Sigmoid colon (tissue), 6 donors: ENCODE measurements at regions not wholly inside any gene's neighbourhood (a gene's known extent, or its start where the extent isn't known, plus 50 kb on each side); places are given as distances from the start of the nearest gene placed in this dataset.
"Not testable (repeated sequence)": the region's sequence is repeated elsewhere in the genome, so short reads cannot be mapped to it uniquely, and the experiment has no call there.

ENCODE experiments used
- DNase-seq: peaks from one replicate; pipeline ENCODE4 v3.0.0-alpha.2; 2019
- H3K27ac ChIP-seq, 4 donors: fragments of 200-600 bp; sonication (generic); one replicate each; pipeline ENCODE4 v1.5.1; 2016 to 2019; ENCODE audit warnings: mild to moderate bottlenecking in 1 of 4
- H3K27me3 ChIP-seq, 3 donors: fragments of 200-600 bp; sonication (generic); one replicate each; pipeline ENCODE4 v1.5.1; 2019; ENCODE audit warnings: mild to moderate bottlenecking in 1 of 3
- H3K36me3 ChIP-seq, 4 donors: fragments of 200-600 bp; sonication (generic); one replicate each; pipeline ENCODE4 v1.5.1; 2016 to 2019
- H3K4me1 ChIP-seq, 4 donors: fragments of 200-600 bp; sonication (generic); one replicate each; pipeline ENCODE4 v1.5.1; 2017 to 2019
- H3K4me3 ChIP-seq, 4 donors: fragments of 200-600 bp; sonication (generic); one replicate each; pipeline ENCODE4 v1.5.1; 2017 to 2019; ENCODE audit warnings: mild to moderate bottlenecking in 2 of 4, moderate library complexity in 1 of 4
- H3K9me3 ChIP-seq, 4 donors: fragments of 200-600 bp in 3 of 4; sonication (generic) in 3 of 4; one replicate each; pipeline versions ENCODE4 v1.5.1 to v1.6.1; 2013 to 2019
- EP300 ChIP-seq, 4 donors: sonication (generic); formaldehyde crosslinking; IDR thresholded peaks; one replicate each; pipeline ENCODE4 v1.6.1; 2017; ENCODE audit warnings: antibody characterized with exemption in 4 of 4
- POLR2A ChIP-seq, 2 donors: fragments of 450-650 bp; IDR thresholded peaks; one replicate each; pipeline ENCODE4 v1.6.1; 2016; ENCODE audit warnings: antibody characterized with exemption in 2 of 2, mild to moderate bottlenecking in 2 of 2, moderate library complexity in 2 of 2
- POLR2AphosphoS5 ChIP-seq, 4 donors: sonication (generic); formaldehyde crosslinking; IDR thresholded peaks; one replicate each; pipeline ENCODE4 v1.6.1; 2017; ENCODE audit warnings: antibody characterized with exemption in 4 of 4
- WGBS, 2 donors: extraction: QIAGEN DNeasy Blood & Tissue Kit; methylation state at CpG; one replicate each; pipeline ENCODE4 v1.1.7; 2013; 5-methylcytosine and 5-hydroxymethylcytosine counted together
- intact Hi-C: fragments of 100-400 bp; cut with DNase I; formaldehyde crosslinking; loops from one replicate; pipeline ENCODE4 v1.15.1; 2023
- TF ChIP-seq, protein P1 (sequence below), 4 experiments: fragments of 450-650 bp in 3 of 4; fragments of 200-600 bp in 1 of 4; IDR thresholded peaks; one replicate each; pipeline ENCODE4 v1.5.1; 2016 to 2019; ENCODE audit warnings: antibody characterized with exemption in 4 of 4, mild to moderate bottlenecking in 3 of 4, moderate library complexity in 2 of 4
- donor health status: healthy with polysubstance abuse.
- donor health status: healthy.

DNA sequence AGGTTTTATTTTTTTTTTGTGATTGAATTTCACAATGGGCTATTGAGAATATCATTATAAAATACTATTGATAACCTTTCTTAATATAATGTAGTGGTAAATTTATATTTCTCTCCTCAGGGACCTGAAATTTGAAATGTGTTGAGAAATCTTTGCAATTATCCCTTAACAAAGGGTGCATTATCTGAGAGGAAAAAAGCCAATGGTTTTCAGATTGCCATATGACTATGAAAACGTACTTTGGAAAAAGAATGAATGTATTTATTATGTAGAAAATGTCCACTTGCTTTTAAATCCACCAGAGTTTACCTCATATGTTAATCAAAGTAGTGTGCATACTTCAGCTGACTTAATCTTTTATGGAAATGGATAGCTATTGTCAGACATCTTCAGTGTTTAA, 441.1 kb downstream of the AMY1C start:
- no peak for DNase-seq
- intact Hi-C loops, result no loop called here
- Histone ChIP-seq H3K27ac (no peak overlapping the region), H3K4me1 (no peaks in the 10 kb centered on the region), H3K4me3 (no peak overlapping the region), H3K27me3 (no peaks in the 10 kb centered on the region), H3K9me3 (no peaks in the 10 kb centered on the region), H3K36me3 (no peaks in the 10 kb centered on the region)
- WGBS, 2 donors, result 27 to 63% methylated on average over 1 of the region's 1 CpG
- TF ChIP-seq, protein P1, sequence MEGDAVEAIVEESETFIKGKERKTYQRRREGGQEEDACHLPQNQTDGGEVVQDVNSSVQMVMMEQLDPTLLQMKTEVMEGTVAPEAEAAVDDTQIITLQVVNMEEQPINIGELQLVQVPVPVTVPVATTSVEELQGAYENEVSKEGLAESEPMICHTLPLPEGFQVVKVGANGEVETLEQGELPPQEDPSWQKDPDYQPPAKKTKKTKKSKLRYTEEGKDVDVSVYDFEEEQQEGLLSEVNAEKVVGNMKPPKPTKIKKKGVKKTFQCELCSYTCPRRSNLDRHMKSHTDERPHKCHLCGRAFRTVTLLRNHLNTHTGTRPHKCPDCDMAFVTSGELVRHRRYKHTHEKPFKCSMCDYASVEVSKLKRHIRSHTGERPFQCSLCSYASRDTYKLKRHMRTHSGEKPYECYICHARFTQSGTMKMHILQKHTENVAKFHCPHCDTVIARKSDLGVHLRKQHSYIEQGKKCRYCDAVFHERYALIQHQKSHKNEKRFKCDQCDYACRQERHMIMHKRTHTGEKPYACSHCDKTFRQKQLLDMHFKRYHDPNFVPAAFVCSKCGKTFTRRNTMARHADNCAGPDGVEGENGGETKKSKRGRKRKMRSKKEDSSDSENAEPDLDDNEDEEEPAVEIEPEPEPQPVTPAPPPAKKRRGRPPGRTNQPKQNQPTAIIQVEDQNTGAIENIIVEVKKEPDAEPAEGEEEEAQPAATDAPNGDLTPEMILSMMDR (IDR thresholded peaks at IDR 0.05), result no peak
- TF ChIP-seq POLR2A (IDR thresholded peaks at IDR 0.05) (no peak), POLR2AphosphoS5 (IDR thresholded peaks at IDR 0.05) (no peak), EP300 (IDR thresholded peaks at IDR 0.05) (no peak)

DNA sequence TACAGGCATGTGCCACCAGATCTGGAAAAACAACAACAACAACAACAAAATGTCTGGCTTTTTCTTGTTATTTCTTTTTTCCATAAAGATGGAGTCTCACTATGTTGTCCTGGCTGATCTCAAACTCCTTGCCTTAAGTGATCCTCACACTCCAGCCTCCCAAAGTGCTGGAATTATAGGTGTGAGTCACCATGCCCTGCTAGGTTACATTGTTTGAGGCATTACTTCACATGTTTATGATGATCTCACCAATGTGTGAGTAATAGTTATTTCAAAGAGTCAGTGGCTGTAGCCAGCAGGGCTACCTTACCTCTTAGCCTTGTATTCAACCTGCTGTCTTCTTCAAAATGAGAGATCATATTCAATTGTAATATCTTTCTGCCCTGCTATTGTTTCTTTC, 445.7 kb downstream of the AMY1C start:
- H3K4me3 ChIP-seq, result no peak overlapping the region
- H3K27me3 ChIP-seq, result no peaks in the 10 kb centered on the region
- H3K27ac ChIP-seq, result no peak overlapping the region
- no peak for TF ChIP-seq POLR2AphosphoS5 (IDR thresholded peaks at IDR 0.05)
- TF ChIP-seq EP300 (IDR thresholded peaks at IDR 0.05), result no peak
- no peak for TF ChIP-seq POLR2A (IDR thresholded peaks at IDR 0.05)
- H3K36me3 ChIP-seq, result no peaks in the 10 kb centered on the region
- intact Hi-C loops, result no loop called here
- no peaks in the 10 kb centered on the region for H3K9me3 ChIP-seq
- no peak for DNase-seq
- no peaks in the 10 kb centered on the region for H3K4me1 ChIP-seq

DNA sequence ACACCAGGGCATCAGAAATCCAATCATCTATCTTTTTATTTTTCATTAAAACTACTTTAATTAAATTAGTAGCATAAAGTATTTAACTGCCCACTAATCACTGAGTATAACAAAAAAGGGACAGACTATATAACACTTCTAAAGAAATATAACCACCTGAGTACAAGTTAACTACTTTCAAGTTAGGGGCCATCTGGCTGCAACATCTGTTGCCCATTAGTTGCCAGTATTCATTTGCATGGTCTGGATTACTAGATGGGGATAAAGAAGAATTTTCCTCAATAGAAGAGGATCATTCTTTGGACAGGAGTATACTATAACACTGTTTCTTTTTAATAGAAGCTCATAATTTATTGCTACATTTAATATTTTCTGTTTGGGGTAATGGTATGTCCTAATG, 446.4 kb downstream of the AMY1C start:
- no peaks in the 10 kb centered on the region for H3K4me1 ChIP-seq
- no peak overlapping the region for H3K27ac ChIP-seq
- peaks cover 0 to 2% (median 0%) of the 10 kb centered on the region in 4 donors for H3K9me3 ChIP-seq
- no peaks in the 10 kb centered on the region for H3K36me3 ChIP-seq
- intact Hi-C loops, result no loop called here
- no peak for DNase-seq
- H3K27me3 ChIP-seq, result no peaks in the 10 kb centered on the region
- H3K4me3 ChIP-seq, result no peak overlapping the region
- TF ChIP-seq EP300 (IDR thresholded peaks at IDR 0.05) (no peak), POLR2A (IDR thresholded peaks at IDR 0.05) (no peak), POLR2AphosphoS5 (IDR thresholded peaks at IDR 0.05) (no peak)
- TF ChIP-seq, protein P1 (IDR thresholded peaks at IDR 0.05), result no peak

DNA sequence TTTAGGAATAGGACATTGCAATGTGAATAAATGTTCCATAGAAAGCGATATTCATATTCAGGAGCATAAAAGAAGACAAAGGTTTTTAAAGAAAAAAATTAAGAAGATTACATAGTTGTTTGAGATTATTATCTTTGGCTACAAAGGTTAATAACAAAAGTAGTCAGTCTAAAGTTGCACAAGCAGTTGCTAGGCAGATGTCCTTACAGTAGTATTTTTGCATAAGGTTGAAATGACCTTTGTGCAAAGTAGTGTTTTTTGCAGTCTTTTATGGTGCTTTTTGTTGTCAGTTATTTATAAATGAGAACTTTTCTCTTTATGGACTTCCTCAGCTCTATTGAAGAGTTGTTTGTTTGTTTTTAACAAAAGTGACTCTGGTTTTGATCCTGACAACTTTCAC, 447.8 kb downstream of the AMY1C start:
- 86 to 92% methylated on average over 1 of the region's 1 CpG for WGBS, 2 donors
- DNase-seq, result no peak
- no peaks in the 10 kb centered on the region for H3K27me3 ChIP-seq
- intact Hi-C loops, result no loop called here
- no peaks in the 10 kb centered on the region for H3K36me3 ChIP-seq
- H3K9me3 ChIP-seq, result peaks cover 0 to 4% (median 0%) of the 10 kb centered on the region in 4 donors
- no peaks in the 10 kb centered on the region for H3K4me1 ChIP-seq
- no peak overlapping the region for H3K4me3 ChIP-seq
- TF ChIP-seq EP300 (IDR thresholded peaks at IDR 0.05) (no peak), POLR2AphosphoS5 (IDR thresholded peaks at IDR 0.05) (no peak), POLR2A (IDR thresholded peaks at IDR 0.05) (no peak)
- TF ChIP-seq, protein P1 (IDR thresholded peaks at IDR 0.05), result no peak
- H3K27ac ChIP-seq, result no peak overlapping the region

DNA sequence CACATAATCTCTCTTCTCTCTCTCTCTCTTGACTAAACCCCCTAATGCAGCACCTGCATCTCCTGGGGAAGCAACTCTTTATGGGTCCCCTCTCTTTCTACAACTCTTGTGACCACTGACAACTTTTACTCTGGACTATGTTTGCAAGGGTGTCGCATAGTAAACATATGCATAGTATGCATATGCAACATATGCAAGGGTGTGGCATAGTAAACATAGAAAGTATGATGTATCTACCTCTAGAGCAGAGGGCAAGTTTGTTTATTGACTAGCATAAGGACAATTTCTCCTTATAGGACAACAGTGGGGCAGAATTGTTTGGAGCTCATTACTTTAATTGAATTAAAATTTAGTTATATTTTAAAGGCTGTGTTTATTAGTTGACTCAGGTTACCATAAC, 462.5 kb downstream of the AMY1C start:
- intact Hi-C loops, result no loop called here
- WGBS, 2 donors, result 88 to 97% methylated on average over 1 of the region's 1 CpG

DNA sequence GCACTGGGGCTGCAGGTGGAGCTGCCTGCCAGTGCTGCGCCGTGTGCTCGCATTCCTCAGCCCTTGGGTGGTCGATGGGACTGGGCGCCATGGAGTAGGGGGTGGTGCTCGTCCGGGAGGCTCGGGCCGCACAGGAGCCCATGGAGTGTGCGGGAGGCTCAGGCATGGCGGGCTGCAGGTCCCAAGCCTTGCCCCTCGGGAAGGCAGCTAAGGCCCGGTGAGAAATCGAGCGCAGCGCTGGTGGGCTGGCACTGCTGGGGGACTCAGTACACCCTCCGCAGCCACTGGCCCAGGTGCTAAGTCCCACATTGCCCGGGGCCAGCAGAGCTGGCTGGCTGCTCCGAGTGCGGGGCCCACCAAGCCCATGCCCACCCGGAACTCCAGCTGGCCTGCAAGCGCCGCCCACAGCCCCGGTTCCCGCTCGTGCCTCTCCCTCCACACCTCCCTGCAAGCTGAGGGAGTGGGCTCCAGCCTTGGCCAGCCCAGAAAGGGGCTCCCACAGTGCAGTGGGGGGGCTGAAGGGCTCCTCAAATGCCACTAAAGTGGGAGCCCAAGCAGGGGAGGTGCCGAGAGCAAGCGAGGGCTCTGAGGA, 467.8 kb downstream of the AMY1C start:
- WGBS, 2 donors, result 92 to 93% methylated on average over 28 of the region's 28 CpGs
- H3K9me3 ChIP-seq, intact Hi-C loops: not testable (repeated sequence)

More for the DNA sequence above, 462.5 kb downstream of the AMY1C start:
- Histone ChIP-seq H3K9me3 (peaks cover 0 to 3% (median 0%) of the 10 kb centered on the region in 4 donors), H3K4me3 (no peak overlapping the region), H3K27ac (no peak overlapping the region), H3K36me3 (no peaks in the 10 kb centered on the region), H3K27me3 (no peaks in the 10 kb centered on the region), H3K4me1 (no peaks in the 10 kb centered on the region)
- no peak for TF ChIP-seq POLR2AphosphoS5 (IDR thresholded peaks at IDR 0.05)
- TF ChIP-seq EP300 (IDR thresholded peaks at IDR 0.05), result no peak
- TF ChIP-seq, protein P1 (IDR thresholded peaks at IDR 0.05), result no peak
- TF ChIP-seq POLR2A (IDR thresholded peaks at IDR 0.05), result no peak
- DNase-seq, result no peak

More for the DNA sequence above, 467.8 kb downstream of the AMY1C start:
- not testable (repeated sequence) for H3K36me3 ChIP-seq, H3K4me3 ChIP-seq, H3K4me1 ChIP-seq, H3K27me3 ChIP-seq, DNase-seq, H3K27ac ChIP-seq
